ENCODE measurements at regions not wholly inside any gene's neighbourhood (a gene's known extent, or its start where the extent isn't known, plus 50 kb on each side); places are given as distances from the start of the nearest gene placed in this dataset.

DNA sequence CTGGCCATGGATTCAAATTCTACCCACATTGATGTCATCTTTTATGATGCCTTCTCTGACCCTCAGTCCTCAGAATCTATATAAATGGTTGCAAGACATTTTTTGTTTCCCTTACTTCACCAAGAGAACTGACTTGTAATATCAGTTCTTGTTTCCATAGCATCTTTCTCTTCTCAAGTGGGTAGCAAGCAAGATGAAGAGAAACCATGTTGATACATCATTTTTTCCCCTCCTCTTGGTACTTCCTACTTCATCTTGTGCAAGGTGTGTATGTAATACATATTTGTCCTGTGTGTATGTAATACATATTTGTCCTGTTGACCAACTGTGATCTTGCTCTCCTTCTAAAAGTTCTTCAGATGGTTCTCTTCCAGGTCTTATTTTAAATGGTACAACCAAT lies 348.6 kb downstream of the PTEN start:
- Histone ChIP-seq H3K4me3 (no peak overlapping the region), H3K36me3 (no peaks in the 10 kb centered on the region), H3K27me3 (no peaks in the 10 kb centered on the region), H3K4me1 (ENCODE audit: low read depth) (peaks cover 10% of the 10 kb centered on the region), H3K9me3 (ENCODE audit: low read depth) (no peaks in the 10 kb centered on the region), H3K27ac (no peak overlapping the region)
- DNase-seq (ENCODE audit: low read depth in 1 of 2, low spot score in 1 of 2) = no peak
- TF ChIP-seq, protein P1, sequence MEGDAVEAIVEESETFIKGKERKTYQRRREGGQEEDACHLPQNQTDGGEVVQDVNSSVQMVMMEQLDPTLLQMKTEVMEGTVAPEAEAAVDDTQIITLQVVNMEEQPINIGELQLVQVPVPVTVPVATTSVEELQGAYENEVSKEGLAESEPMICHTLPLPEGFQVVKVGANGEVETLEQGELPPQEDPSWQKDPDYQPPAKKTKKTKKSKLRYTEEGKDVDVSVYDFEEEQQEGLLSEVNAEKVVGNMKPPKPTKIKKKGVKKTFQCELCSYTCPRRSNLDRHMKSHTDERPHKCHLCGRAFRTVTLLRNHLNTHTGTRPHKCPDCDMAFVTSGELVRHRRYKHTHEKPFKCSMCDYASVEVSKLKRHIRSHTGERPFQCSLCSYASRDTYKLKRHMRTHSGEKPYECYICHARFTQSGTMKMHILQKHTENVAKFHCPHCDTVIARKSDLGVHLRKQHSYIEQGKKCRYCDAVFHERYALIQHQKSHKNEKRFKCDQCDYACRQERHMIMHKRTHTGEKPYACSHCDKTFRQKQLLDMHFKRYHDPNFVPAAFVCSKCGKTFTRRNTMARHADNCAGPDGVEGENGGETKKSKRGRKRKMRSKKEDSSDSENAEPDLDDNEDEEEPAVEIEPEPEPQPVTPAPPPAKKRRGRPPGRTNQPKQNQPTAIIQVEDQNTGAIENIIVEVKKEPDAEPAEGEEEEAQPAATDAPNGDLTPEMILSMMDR (IDR thresholded peaks at IDR 0.05; ENCODE audit: low read depth, low read length) = no peak

DNA sequence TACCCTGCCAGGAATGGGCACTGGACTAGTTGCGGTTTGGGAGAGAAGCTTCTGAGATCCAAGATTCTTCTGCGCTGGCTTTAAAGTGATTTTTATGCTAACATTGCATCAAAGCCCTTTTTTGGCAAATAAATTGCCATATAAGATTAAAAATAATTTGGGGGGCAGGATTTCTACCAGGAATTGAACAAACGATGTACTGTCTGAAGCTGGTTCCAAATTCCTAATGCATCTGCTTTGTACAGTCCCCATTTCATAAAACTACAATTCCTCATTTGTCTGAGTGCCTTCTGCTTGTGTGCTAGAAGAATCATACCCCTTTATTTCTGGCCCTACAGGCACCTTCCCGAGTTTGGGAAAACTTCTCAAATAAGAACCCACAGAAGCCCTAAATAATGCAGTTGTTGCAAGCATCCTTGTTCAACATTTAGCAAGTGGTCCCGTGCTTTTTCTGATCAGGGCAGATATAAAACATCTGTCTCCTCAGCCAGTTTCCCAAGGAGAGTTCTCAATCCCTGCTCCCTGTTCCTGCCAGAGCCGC lies 349.7 kb downstream of the PTEN start:
- Histone ChIP-seq H3K27ac (no peak overlapping the region), H3K36me3 (no peaks in the 10 kb centered on the region), H3K9me3 (ENCODE audit: low read depth) (no peaks in the 10 kb centered on the region), H3K4me1 (ENCODE audit: low read depth) (peaks cover 12% of the 10 kb centered on the region), H3K4me3 (no peak overlapping the region), H3K27me3 (no peaks in the 10 kb centered on the region)
- TF ChIP-seq, protein P1 (IDR thresholded peaks at IDR 0.05; ENCODE audit: low read depth, low read length) = no peak
- no peak for DNase-seq (ENCODE audit: low read depth in 1 of 2, low spot score in 1 of 2)

DNA sequence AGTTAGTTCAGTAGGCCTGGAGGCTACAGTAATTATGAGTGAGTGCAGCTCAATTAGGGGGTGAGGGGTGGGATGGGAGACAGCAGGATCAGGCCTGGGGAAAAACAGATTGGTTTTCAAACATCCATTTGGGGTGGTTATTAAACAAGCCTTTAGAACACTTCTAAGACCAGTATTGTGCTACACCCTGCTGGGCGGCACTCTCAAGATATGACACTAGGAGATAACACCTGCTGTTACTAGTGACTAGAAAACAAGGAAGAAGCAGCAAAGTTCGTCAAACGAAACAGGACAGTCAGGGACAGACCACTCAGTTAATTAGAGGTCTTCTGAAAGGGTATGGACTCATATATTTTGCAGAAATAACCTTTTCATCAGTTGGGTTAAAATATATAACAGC lies 353.6 kb downstream of the PTEN start:
- Histone ChIP-seq H3K36me3 (no peaks in the 10 kb centered on the region), H3K4me1 (ENCODE audit: low read depth) (peaks cover 7% of the 10 kb centered on the region), H3K4me3 (no peak overlapping the region), H3K27ac (no peak overlapping the region), H3K27me3 (no peaks in the 10 kb centered on the region), H3K9me3 (ENCODE audit: low read depth) (no peaks in the 10 kb centered on the region)
- DNase-seq (ENCODE audit: low read depth in 1 of 2, low spot score in 1 of 2) = no peak
- TF ChIP-seq, protein P1 (IDR thresholded peaks at IDR 0.05; ENCODE audit: low read depth, low read length) = no peak

DNA sequence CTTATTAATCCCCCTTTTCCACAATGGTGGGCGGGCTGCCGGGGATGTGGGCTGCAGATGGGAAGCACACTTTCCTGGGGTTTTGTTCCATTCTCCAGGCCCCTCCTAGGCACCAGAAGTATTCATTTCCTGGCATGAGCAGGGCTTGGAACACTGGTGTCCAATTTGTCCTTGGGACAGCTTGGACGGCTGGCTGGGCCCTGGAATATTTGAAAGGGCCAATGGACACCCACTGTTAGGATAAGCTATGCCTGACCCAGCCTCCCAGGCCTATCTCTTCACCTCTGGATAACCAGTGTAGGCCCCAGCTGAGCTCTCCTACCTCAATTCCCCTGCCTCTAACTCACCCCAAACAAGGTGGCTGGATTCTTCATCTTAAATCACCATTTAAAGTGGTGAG lies 354.9 kb downstream of the PTEN start:
- no peak overlapping the region for H3K4me3 ChIP-seq
- no peaks in the 10 kb centered on the region for H3K9me3 ChIP-seq (ENCODE audit: low read depth)
- no peaks in the 10 kb centered on the region for H3K36me3 ChIP-seq
- no peaks in the 10 kb centered on the region for H3K27me3 ChIP-seq
- DNase-seq (ENCODE audit: low read depth in 1 of 2, low spot score in 1 of 2) = no peak
- H3K4me1 ChIP-seq (ENCODE audit: low read depth) = peaks cover 7% of the 10 kb centered on the region
- TF ChIP-seq, protein P1 (IDR thresholded peaks at IDR 0.05; ENCODE audit: low read depth, low read length) = no peak
- no peak overlapping the region for H3K27ac ChIP-seq

DNA sequence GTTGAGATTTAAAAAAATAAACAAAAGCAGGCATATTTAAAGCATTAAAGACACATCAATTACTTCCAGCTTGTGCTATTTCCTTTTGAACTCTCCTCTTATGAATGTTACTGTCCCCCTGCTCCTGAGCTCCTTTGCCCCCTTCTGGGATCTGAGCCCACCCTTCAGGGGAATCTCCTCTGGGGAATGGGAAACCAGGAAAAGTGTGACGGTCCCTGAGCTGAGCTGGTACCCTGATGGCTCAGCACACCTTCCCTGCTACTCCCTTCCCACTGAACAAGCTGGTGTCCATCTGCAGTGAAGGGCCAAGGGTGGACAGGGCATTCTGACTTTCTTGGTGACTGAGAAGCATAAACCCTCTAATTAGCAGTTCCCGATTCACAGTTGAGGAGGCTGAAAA lies 356.3 kb downstream of the PTEN start:
- TF ChIP-seq, protein P1 (IDR thresholded peaks at IDR 0.05; ENCODE audit: low read depth, low read length) = no peak
- no peaks in the 10 kb centered on the region for H3K27me3 ChIP-seq
- no peaks in the 10 kb centered on the region for H3K36me3 ChIP-seq
- no peak overlapping the region for H3K4me3 ChIP-seq
- H3K4me1 ChIP-seq (ENCODE audit: low read depth) = peaks cover 7% of the 10 kb centered on the region
- DNase-seq (ENCODE audit: low read depth in 1 of 2, low spot score in 1 of 2) = no peak
- no peak overlapping the region for H3K27ac ChIP-seq
- H3K9me3 ChIP-seq (ENCODE audit: low read depth) = no peaks in the 10 kb centered on the region
